ENCODE measurements at regions not wholly inside any gene's neighbourhood (a gene's known extent, or its start where the extent isn't known, plus 50 kb on each side); places are given as distances from the start of the nearest gene placed in this dataset.
A peak's percentile ranks its signal among the peaks of the same experiment; 100 is the strongest.

DNA sequence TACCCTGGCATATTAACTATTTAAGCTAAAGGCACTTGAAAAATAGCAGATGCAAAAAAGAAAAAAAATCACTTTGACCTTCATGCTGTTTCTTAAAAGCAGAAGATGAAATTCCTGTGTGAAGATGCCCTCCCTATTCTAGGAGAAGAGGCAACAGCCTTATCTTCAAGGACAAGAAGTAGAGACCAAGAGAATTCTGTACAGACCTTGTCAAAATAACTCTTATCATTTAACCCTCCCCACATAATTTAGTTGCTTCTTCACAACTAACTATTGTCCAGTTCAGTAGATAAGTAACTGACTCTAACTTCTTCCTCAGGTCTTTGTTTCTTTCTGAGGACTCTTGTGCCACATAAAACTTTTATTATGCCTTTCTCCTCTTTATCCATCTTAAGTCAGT, 72.0 kb upstream of the MARCHF10 start:
- no peak for DNase-seq

- DNase-seq: no peak
Observed at GRCh38 chr17:62876673-62877405, 68.7 kb upstream of the MARCHF10 start.

- DNase-seq: no peak
Observed at GRCh38 chr17:62876063-62876462, 67.9 kb upstream of the MARCHF10 start.

DNA sequence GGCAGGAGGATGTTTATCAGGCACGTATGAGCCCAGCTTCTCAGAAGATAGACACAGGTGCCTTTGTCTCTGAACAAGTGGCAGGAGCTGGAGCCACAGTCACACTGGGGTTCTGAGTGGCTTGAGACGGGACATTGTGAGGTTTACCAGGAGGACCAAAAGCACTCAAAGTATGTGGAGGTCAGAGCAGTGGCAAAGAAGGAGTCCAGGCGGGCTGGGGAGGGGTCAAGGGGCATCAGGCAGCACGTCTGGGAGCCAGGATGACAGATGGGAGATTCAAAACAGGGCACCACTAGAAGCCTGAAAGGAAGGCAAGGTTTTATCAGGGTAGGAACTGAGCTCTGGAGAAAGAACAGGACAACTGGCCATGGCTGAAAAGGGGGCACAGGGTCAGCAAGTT, 67.2 kb upstream of the MARCHF10 start:
- DNase-seq: no peak

GRCh38 chr17:62871291-62871690, 63.2 kb upstream of the MARCHF10 start:
- DNase-seq: no peak

GRCh38 chr17:62870552-62870971, 62.4 kb upstream of the MARCHF10 start:
- peak; percentile 58 for DNase-seq

DNA sequence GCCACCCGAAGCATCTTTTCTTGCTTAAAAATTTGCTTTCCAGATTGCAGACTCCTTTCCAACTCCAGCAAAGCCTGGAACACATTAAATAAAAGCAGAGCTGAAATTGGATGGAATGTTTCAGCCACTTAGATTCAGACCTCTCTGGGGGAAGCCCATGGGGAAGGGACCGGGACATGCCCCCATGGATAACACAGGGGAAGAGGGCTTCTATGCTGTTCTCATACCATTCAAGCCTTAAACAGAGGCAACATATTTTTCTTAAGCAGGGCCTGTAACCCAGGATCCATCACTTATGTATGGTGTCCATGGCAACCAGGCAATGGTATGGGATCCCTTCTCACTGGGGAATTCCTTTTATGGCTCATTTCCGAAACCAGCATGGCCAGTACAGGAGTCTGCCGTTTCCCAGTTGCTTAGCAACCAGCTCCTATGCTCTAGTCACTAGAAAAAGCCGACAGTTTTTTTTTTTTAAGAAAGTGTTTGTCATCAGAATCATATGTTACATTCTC, 62.0 kb upstream of the MARCHF10 start:
- DNase-seq: peak; percentile 96

- DNase-seq: no peak
Observed at GRCh38 chr17:62868723-62869122, 60.6 kb upstream of the MARCHF10 start.

GRCh38 chr17:62868008-62868407, 59.9 kb upstream of the MARCHF10 start:
- no peak for DNase-seq

- DNase-seq: no peak
Observed at GRCh38 chr17:62867303-62867702, 59.2 kb upstream of the MARCHF10 start.

DNA sequence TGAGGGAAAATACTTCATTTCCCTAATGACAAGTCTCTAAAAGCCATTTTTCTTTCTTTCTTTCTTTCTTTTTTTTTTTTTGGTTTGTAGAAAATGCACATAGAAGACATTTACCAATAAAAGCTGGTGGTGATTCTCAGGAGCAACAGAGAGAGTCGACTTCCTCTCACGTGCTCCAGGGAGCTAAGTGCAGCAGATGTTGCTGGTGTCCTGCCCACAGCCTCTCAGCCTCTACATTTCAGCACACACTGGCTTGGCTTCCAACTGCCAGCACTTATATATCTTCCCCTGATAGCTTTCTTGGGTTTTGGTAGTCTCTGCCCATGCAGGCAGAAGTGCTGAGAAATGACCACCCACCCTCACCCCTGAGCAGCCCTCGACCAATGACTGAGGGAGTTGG, 58.4 kb upstream of the MARCHF10 start:
- DNase-seq: no peak

GRCh38 chr17:62865586-62865985, 57.5 kb upstream of the MARCHF10 start:
- DNase-seq: no peak

- DNase-seq: peak; percentile 16
Observed at GRCh38 chr17:62862251-62862650, 54.1 kb upstream of the MARCHF10 start.

DNA sequence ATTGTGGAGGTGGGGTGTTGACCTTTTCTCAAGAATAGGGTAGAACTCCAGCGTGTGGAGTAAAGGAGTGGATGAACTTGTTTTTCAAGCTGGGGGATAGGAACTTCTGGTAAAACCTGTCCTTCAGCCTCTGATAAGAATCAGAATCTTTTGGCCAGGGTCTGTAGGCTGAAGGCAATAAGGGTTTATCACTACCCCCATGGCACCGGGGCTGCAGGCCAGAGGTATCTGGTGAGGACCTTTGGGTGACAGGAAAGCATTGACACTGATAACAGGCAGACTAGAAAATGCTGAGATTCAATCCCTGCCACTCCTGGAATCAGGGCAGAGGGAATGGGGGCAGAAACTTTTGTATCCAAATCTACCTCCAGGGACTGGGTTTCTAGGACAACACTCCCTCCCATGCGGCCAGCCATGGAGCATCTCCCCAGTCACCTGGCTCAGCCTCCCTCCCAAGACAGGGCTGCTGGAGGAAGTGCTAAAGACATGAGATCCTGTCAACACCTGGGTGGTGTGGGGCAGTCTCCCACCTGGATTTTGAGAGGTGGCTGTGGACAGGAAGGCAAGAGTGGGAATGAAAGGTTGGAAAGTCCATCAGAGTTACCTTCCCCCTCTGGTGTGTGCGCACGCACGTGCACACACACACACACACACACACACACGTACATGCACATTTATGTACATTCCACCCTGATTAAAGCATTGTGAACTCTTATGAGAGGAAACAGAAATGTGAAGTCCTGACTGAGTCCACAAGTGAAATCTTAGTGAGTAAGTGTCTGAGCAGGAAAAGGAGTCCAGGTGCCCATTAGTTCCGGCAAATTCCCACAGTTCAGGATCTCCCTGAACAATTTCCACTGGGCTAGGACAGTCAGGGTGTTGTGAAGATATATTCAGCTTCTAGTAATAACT, 53.1 kb upstream of the MARCHF10 start:
- peak; percentile 81 for DNase-seq

GRCh38 chr17:62859146-62859545, 51.0 kb upstream of the MARCHF10 start:
- DNase-seq: no peak
